ENCODE measurements at regions not wholly inside any gene's neighbourhood (a gene's known extent, or its start where the extent isn't known, plus 50 kb on each side); places are given as distances from the start of the nearest gene placed in this dataset.
"Not testable (repeated sequence)": the region's sequence is repeated elsewhere in the genome, so short reads cannot be mapped to it uniquely, and the experiment has no call there.

- no peak for FAIRE-seq
- DNase-seq (ENCODE audit: insufficient read length, low spot score), result no peak
- TF ChIP-seq TAF1 (IDR thresholded peaks at IDR 0.05; ENCODE audit: low read depth, low read length) (no peak), POLR2A (IDR thresholded peaks at IDR 0.05; ENCODE audit: low read depth, low read length) (no peak), SPI1 (IDR thresholded peaks at IDR 0.05; ENCODE audit: low read depth, low read length) (no peak)
These were observed 168.6 kb upstream of the CDH4 start for GRCh38 chr20:61083431-61083830.

GRCh38 chr20:61086031-61086430, 166.0 kb upstream of the CDH4 start:
- DNase-seq (ENCODE audit: insufficient read length, low spot score), result no peak
- no peak for FAIRE-seq
- TF ChIP-seq SPI1 (IDR thresholded peaks at IDR 0.05; ENCODE audit: low read depth, low read length) (no peak), POU2F2 (IDR thresholded peaks at IDR 0.05; ENCODE audit: low read depth, low read length) (no peak), TAF1 (IDR thresholded peaks at IDR 0.05; ENCODE audit: low read depth, low read length) (no peak), POLR2A (IDR thresholded peaks at IDR 0.05; ENCODE audit: low read depth, low read length) (no peak), PAX5 (IDR thresholded peaks at IDR 0.05; ENCODE audit: insufficient read depth, low read length, severe bottlenecking) (no peak)

- TF ChIP-seq TAF1 (IDR thresholded peaks at IDR 0.05; ENCODE audit: low read depth, low read length) (no peak), SPI1 (IDR thresholded peaks at IDR 0.05; ENCODE audit: low read depth, low read length) (no peak), POU2F2 (IDR thresholded peaks at IDR 0.05; ENCODE audit: low read depth, low read length) (no peak), POLR2AphosphoS5 (IDR thresholded peaks at IDR 0.05; ENCODE audit: low read depth, low read length) (no peak), POLR2A (IDR thresholded peaks at IDR 0.05; ENCODE audit: low read depth, low read length) (no peak), PAX5 (IDR thresholded peaks at IDR 0.05; ENCODE audit: insufficient read depth, low read length, severe bottlenecking) (no peak)
- FAIRE-seq, result no peak
- DNase-seq (ENCODE audit: insufficient read length, low spot score), result no peak
These were observed 161.5 kb upstream of the CDH4 start for GRCh38 chr20:61090541-61090940.

- DNase-seq (ENCODE audit: insufficient read length, low spot score) (no peak), FAIRE-seq (no peak)
- no peak for TF ChIP-seq POLR2AphosphoS5 (IDR thresholded peaks at IDR 0.05; ENCODE audit: low read depth, low read length)
These were observed 159.8 kb upstream of the CDH4 start for GRCh38 chr20:61092251-61092650.

GRCh38 chr20:61094581-61094980, 157.5 kb upstream of the CDH4 start:
- DNase-seq (ENCODE audit: insufficient read length, low spot score) (no peak), FAIRE-seq (no peak)
- TF ChIP-seq PAX5 (IDR thresholded peaks at IDR 0.05; ENCODE audit: insufficient read depth, low read length, severe bottlenecking) (no peak), POLR2A (IDR thresholded peaks at IDR 0.05; ENCODE audit: low read depth, low read length) (no peak), POU2F2 (IDR thresholded peaks at IDR 0.05; ENCODE audit: low read depth, low read length) (no peak), SPI1 (IDR thresholded peaks at IDR 0.05; ENCODE audit: low read depth, low read length) (no peak), POLR2AphosphoS5 (IDR thresholded peaks at IDR 0.05; ENCODE audit: low read depth, low read length) (no peak), TAF1 (IDR thresholded peaks at IDR 0.05; ENCODE audit: low read depth, low read length) (no peak)

GRCh38 chr20:61096463-61096862, 155.6 kb upstream of the CDH4 start:
- no peak for TF ChIP-seq TAF1 (IDR thresholded peaks at IDR 0.05; ENCODE audit: low read depth, low read length)
- TF ChIP-seq PAX5 (IDR thresholded peaks at IDR 0.05; ENCODE audit: insufficient read depth, low read length, severe bottlenecking), result no peak
- TF ChIP-seq SPI1 (IDR thresholded peaks at IDR 0.05; ENCODE audit: low read depth, low read length), result no peak
- TF ChIP-seq POLR2AphosphoS5 (IDR thresholded peaks at IDR 0.05; ENCODE audit: low read depth, low read length), result no peak
- no peak for TF ChIP-seq POU2F2 (IDR thresholded peaks at IDR 0.05; ENCODE audit: low read depth, low read length)
- TF ChIP-seq POLR2A (IDR thresholded peaks at IDR 0.05; ENCODE audit: low read depth, low read length), result no peak
- FAIRE-seq (no peak), DNase-seq (ENCODE audit: insufficient read length, low spot score) (no peak)

GRCh38 chr20:61099806-61100205, 152.3 kb upstream of the CDH4 start:
- no peak for FAIRE-seq
- DNase-seq (ENCODE audit: insufficient read length, low spot score), result no peak
- TF ChIP-seq SPI1 (IDR thresholded peaks at IDR 0.05; ENCODE audit: low read depth, low read length) (no peak), POLR2AphosphoS5 (IDR thresholded peaks at IDR 0.05; ENCODE audit: low read depth, low read length) (no peak), POLR2A (IDR thresholded peaks at IDR 0.05; ENCODE audit: low read depth, low read length) (no peak), TAF1 (IDR thresholded peaks at IDR 0.05; ENCODE audit: low read depth, low read length) (no peak), POU2F2 (IDR thresholded peaks at IDR 0.05; ENCODE audit: low read depth, low read length) (no peak), PAX5 (IDR thresholded peaks at IDR 0.05; ENCODE audit: insufficient read depth, low read length, severe bottlenecking) (no peak)

GRCh38 chr20:61100489-61100888, 151.6 kb upstream of the CDH4 start:
- DNase-seq (ENCODE audit: insufficient read length, low spot score) (no peak), FAIRE-seq (no peak)
- TF ChIP-seq SPI1 (IDR thresholded peaks at IDR 0.05; ENCODE audit: low read depth, low read length) (no peak), POLR2A (IDR thresholded peaks at IDR 0.05; ENCODE audit: low read depth, low read length) (no peak), POLR2AphosphoS5 (IDR thresholded peaks at IDR 0.05; ENCODE audit: low read depth, low read length) (no peak), POU2F2 (IDR thresholded peaks at IDR 0.05; ENCODE audit: low read depth, low read length) (no peak)

- DNase-seq (ENCODE audit: insufficient read length, low spot score); FAIRE-seq: not testable (repeated sequence)
These were observed 150.7 kb upstream of the CDH4 start for GRCh38 chr20:61101321-61101720.

GRCh38 chr20:61104232-61104631, 147.8 kb upstream of the CDH4 start:
- FAIRE-seq, result no peak
- DNase-seq (ENCODE audit: insufficient read length, low spot score), result no peak
- no peak for TF ChIP-seq POLR2A (IDR thresholded peaks at IDR 0.05; ENCODE audit: low read depth, low read length)
- TF ChIP-seq POU2F2 (IDR thresholded peaks at IDR 0.05; ENCODE audit: low read depth, low read length), result no peak
- TF ChIP-seq SPI1 (IDR thresholded peaks at IDR 0.05; ENCODE audit: low read depth, low read length), result no peak
- TF ChIP-seq TAF1 (IDR thresholded peaks at IDR 0.05; ENCODE audit: low read depth, low read length), result no peak
- no peak for TF ChIP-seq POLR2AphosphoS5 (IDR thresholded peaks at IDR 0.05; ENCODE audit: low read depth, low read length)
- no peak for TF ChIP-seq PAX5 (IDR thresholded peaks at IDR 0.05; ENCODE audit: insufficient read depth, low read length, severe bottlenecking)

- TF ChIP-seq PAX5 (IDR thresholded peaks at IDR 0.05; ENCODE audit: insufficient read depth, low read length, severe bottlenecking), result no peak
- no peak for TF ChIP-seq POU2F2 (IDR thresholded peaks at IDR 0.05; ENCODE audit: low read depth, low read length)
- no peak for TF ChIP-seq TAF1 (IDR thresholded peaks at IDR 0.05; ENCODE audit: low read depth, low read length)
- TF ChIP-seq POLR2A (IDR thresholded peaks at IDR 0.05; ENCODE audit: low read depth, low read length), result no peak
- no peak for TF ChIP-seq SPI1 (IDR thresholded peaks at IDR 0.05; ENCODE audit: low read depth, low read length)
- TF ChIP-seq POLR2AphosphoS5 (IDR thresholded peaks at IDR 0.05; ENCODE audit: low read depth, low read length), result no peak
- FAIRE-seq (no peak), DNase-seq (ENCODE audit: insufficient read length, low spot score) (no peak)
These were observed 146.7 kb upstream of the CDH4 start for GRCh38 chr20:61105395-61105794.

Measured in GM12891 (cell line).